ENCODE measurements at regions not wholly inside any gene's neighbourhood (a gene's known extent, or its start where the extent isn't known, plus 50 kb on each side); places are given as distances from the start of the nearest gene placed in this dataset.
"Not testable (repeated sequence)": the region's sequence is repeated elsewhere in the genome, so short reads cannot be mapped to it uniquely, and the experiment has no call there.

- DNase-seq = no peak
Measured at GRCh38 chr17:83204230-83204725, 124.9 kb downstream of the METRNL start.

DNA sequence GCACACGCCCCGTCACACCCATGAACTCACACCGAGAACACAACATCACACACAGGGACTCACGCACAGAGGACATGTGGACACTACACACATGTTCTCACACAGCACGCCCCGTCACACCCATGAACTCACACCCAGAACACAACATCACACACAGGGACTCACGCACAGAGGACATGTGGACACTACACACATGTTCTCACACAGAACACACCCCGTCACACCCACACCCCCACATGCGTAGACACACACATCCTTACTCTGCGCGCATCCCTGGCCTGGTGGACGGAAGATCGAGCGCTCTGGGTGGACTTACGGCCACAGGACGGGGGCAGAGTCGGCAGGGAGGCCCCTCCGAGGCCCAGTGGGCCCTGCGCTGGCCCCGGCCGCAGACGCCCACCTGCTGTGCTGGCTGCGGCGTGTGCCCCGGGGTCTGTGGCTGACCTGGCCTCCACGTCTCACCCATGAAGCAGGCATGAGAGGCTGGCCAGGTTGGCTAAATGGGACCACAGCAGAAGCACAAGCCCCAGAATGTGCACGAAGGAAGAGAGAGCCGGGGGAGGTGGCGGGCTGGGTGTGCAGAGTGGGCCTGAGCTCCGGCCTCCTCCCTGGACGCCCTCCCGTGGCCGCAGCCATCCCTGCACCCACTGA, 125.5 kb downstream of the METRNL start:
- DNase-seq = not testable (repeated sequence)

- peak; percentile 30 for DNase-seq
Measured at GRCh38 chr17:83205387-83206035, 126.1 kb downstream of the METRNL start.

- DNase-seq = not testable (repeated sequence)
Measured at GRCh38 chr17:83206036-83206394, 126.6 kb downstream of the METRNL start.

DNA sequence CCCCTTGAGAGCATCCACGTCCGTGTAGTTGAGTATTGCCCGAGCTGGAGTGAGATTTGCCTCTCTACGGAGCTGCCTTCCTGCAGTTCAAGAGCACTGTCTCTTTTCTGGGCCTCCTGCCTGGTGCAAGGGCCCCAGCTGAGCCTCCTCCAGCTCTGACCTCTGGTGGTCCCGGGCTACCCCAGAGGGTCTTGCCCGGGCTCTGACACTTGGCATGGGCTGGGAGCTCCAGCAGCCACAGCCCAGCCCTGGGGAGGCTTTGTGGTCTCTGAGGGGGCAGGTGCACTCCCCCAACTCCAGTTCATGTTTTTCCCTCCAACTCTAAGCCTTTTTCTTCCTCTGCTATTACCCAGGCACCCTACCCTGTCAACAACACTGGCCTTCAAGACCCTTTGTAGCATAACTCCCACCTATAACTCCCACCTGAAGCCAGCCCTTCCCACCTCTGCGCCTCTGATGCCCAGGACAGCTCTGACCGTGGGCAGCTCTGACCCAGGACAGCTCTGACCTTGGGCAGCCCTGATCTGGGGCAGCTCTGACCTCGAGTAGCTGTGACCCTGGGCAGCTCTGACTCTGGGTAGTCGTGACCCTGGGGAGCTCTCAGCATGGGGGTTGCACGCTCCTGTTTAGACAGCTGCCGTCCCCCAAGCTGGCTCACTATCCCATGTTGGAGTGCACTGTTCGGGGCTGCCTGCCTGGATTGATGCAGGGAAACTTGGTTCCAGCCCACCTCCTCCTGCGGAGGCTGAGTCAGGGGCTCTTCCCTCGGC, 127.6 kb downstream of the METRNL start:
- not testable (repeated sequence) for DNase-seq

GRCh38 chr17:83247001-83247400, 167.6 kb downstream of the METRNL start:
- not testable (repeated sequence) for DNase-seq

Data from activated T-cell treated with anti-CD3 and anti-CD28 coated beads for 4 hours (primary cell).